Sigmoid colon (tissue), 4 donors: ENCODE measurements at regions not wholly inside any gene's neighbourhood (a gene's known extent, or its start where the extent isn't known, plus 50 kb on each side); places are given as distances from the start of the nearest gene placed in this dataset.
"Not testable (repeated sequence)": the region's sequence is repeated elsewhere in the genome, so short reads cannot be mapped to it uniquely, and the experiment has no call there.

Experiments used
- CTCF ChIP-seq, 4 experiments: fragments of 450-650 bp in 3 of 4; fragments of 200-600 bp in 1 of 4; IDR thresholded peaks; one replicate each; pipeline ENCODE4 v1.5.1; 2016 to 2019; ENCODE audit warnings: antibody characterized with exemption in 4 of 4, mild to moderate bottlenecking in 3 of 4, moderate library complexity in 2 of 4
- POLR2A ChIP-seq, 2 donors: fragments of 450-650 bp; IDR thresholded peaks; one replicate each; pipeline ENCODE4 v1.6.1; 2016; ENCODE audit warnings: antibody characterized with exemption in 2 of 2, mild to moderate bottlenecking in 2 of 2, moderate library complexity in 2 of 2
- POLR2AphosphoS5 ChIP-seq, 4 donors: sonication (generic); formaldehyde crosslinking; IDR thresholded peaks; one replicate each; pipeline ENCODE4 v1.6.1; 2017; ENCODE audit warnings: antibody characterized with exemption in 4 of 4

- not testable (repeated sequence) for TF ChIP-seq POLR2AphosphoS5, CTCF, POLR2A (IDR thresholded peaks at IDR 0.05)
These were observed 53.0 kb upstream of the C1QTNF3 start for GRCh38 chr5:34096033-34096432.
